Suprapubic skin (tissue), 4 donors: ENCODE measurements at regions not wholly inside any gene's neighbourhood (a gene's known extent, or its start where the extent isn't known, plus 50 kb on each side); places are given as distances from the start of the nearest gene placed in this dataset.

Experiments used
- DNase-seq, 2 donors: peaks; one replicate each; pipeline ENCODE4 v3.0.0-alpha.2; 2019; ENCODE audit warnings: low spot score in 2 of 2
- H3K27ac ChIP-seq: fragments of 200-600 bp; sonication (generic); one replicate; pipeline ENCODE4 v1.5.1; 2019
- H3K27me3 ChIP-seq: fragments of 200-600 bp; sonication (generic); one replicate; pipeline ENCODE4 v1.5.1; 2019
- H3K36me3 ChIP-seq: fragments of 200-600 bp; sonication (generic); one replicate; pipeline ENCODE4 v1.5.1; 2019
- H3K4me1 ChIP-seq: fragments of 200-600 bp; sonication (generic); one replicate; pipeline ENCODE4 v1.5.1; 2019
- H3K4me3 ChIP-seq: fragments of 200-600 bp; sonication (generic); one replicate; pipeline ENCODE4 v1.5.1; 2019; ENCODE audit warnings: mild to moderate bottlenecking
- H3K9me3 ChIP-seq: fragments of 200-600 bp; sonication (generic); one replicate; pipeline ENCODE4 v1.5.1; 2019
- EP300 ChIP-seq: sonication (generic); formaldehyde crosslinking; IDR thresholded peaks from one replicate; pipeline ENCODE4 v1.6.1; 2017; ENCODE audit warnings: antibody characterized with exemption
- POLR2A ChIP-seq, 2 donors: fragments of 450-650 bp; IDR thresholded peaks; one replicate each; pipeline ENCODE4 v1.6.1; 2017; ENCODE audit warnings: antibody characterized with exemption in 2 of 2, mild to moderate bottlenecking in 2 of 2, moderate library complexity in 2 of 2
- POLR2AphosphoS5 ChIP-seq, 3 donors: sonication (generic); formaldehyde crosslinking; IDR thresholded peaks; one replicate each; pipeline ENCODE4 v1.6.1; 2017; ENCODE audit warnings: antibody characterized with exemption in 3 of 3
- WGBS: methylation state at CpG from one replicate; pipeline ENCODE4 v1.1.5; 2018; 5-methylcytosine and 5-hydroxymethylcytosine counted together
- TF ChIP-seq, protein P1 (sequence below), 2 donors: fragments of 200-600 bp in 1 of 2; fragments of 450-650 bp in 1 of 2; sonication (generic) in 1 of 2; IDR thresholded peaks; one replicate each; pipeline ENCODE4 v1.5.1; 2016 to 2019; ENCODE audit warnings: antibody characterized with exemption in 2 of 2, mild to moderate bottlenecking in 1 of 2, moderate library complexity in 1 of 2

DNA sequence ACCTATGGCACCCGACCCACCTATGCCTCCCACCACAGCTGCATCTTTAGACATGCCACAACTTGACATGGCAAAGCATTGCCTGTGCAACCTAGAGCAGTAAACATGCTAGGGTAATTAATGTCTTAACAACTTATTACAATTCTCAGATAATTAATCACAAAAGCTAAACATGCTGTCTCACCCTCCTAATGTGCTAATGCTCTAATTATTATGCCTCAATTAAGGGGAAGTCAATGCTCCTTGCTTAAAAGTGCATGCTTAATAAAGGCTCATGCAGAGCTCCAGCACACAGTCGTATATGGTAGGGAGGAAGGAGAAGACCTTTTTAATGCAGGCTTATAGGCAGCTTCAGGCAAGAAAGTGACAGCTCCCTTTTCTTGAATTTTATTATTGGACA lies 396.0 kb downstream of the SEC16B start:
- no peak for DNase-seq
- Histone ChIP-seq H3K27ac (no peak overlapping the region), H3K9me3 (no peaks in the 10 kb centered on the region), H3K4me3 (no peak overlapping the region), H3K4me1 (peaks cover 10% of the 10 kb centered on the region), H3K36me3 (no peaks in the 10 kb centered on the region), H3K27me3 (no peaks in the 10 kb centered on the region)
- TF ChIP-seq POLR2AphosphoS5 (IDR thresholded peaks at IDR 0.05) (no peak), POLR2A (IDR thresholded peaks at IDR 0.05) (no peak), EP300 (no peak)
- TF ChIP-seq, protein P1, sequence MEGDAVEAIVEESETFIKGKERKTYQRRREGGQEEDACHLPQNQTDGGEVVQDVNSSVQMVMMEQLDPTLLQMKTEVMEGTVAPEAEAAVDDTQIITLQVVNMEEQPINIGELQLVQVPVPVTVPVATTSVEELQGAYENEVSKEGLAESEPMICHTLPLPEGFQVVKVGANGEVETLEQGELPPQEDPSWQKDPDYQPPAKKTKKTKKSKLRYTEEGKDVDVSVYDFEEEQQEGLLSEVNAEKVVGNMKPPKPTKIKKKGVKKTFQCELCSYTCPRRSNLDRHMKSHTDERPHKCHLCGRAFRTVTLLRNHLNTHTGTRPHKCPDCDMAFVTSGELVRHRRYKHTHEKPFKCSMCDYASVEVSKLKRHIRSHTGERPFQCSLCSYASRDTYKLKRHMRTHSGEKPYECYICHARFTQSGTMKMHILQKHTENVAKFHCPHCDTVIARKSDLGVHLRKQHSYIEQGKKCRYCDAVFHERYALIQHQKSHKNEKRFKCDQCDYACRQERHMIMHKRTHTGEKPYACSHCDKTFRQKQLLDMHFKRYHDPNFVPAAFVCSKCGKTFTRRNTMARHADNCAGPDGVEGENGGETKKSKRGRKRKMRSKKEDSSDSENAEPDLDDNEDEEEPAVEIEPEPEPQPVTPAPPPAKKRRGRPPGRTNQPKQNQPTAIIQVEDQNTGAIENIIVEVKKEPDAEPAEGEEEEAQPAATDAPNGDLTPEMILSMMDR (IDR thresholded peaks at IDR 0.05) = no peak
- WGBS = 48% methylated on average over 2 of the region's 2 CpGs

DNA sequence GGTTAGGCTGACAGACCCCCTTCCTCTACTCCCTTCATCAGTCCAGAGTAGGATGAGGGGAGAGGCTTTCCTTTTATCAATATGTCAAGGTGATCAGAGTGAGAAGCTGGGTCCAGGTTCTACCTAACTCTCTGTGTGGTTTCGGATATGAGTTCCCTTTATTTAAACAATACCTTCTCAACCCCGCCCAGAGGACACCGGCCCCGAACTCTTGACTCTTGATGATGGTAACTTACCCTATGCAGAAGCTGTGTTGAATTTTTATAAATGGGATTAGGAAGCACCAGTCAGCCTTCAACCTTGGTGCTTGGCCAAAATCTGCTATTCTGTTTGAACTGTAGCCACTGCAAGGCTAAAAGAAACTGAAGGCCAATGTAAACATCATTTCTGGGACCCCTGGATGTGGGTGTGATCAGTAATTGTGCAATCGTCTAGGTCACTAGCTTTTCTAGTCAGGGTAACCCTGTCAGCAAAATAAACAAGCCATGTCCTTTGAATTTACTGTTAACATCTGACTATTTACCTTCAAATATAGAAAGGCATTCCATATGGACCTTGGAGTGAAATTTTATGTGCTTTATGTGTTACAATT lies 398.3 kb downstream of the SEC16B start:
- Histone ChIP-seq H3K4me3 (no peak overlapping the region), H3K36me3 (no peaks in the 10 kb centered on the region), H3K9me3 (no peaks in the 10 kb centered on the region), H3K27me3 (no peaks in the 10 kb centered on the region), H3K27ac (no peak overlapping the region), H3K4me1 (peaks cover 10% of the 10 kb centered on the region)
- TF ChIP-seq, protein P1 (IDR thresholded peaks at IDR 0.05) = no peak
- TF ChIP-seq POLR2AphosphoS5 (IDR thresholded peaks at IDR 0.05) = no peak
- TF ChIP-seq EP300 = no peak
- no peak for TF ChIP-seq POLR2A (IDR thresholded peaks at IDR 0.05)
- DNase-seq = no peak
- 75% methylated on average over 5 of the region's 5 CpGs for WGBS

DNA sequence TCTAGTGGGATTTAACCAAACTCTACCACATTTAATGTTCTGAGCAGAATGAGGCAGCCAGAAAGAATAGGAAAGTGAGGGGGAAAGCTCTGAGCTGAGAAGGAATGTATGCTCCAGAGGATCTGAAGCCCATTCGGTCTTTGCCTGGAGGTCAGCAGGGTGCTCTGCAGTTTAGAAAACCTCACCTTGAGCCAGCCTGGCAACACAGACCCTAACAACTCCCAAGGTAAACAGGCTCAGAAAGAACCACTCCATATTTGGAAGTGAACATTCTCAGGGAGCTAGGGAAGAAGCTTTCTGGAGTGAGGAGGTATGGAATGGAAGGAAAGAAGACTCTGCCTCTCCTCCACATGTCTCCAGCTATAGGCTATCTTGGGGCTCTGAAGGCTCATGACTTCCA lies 398.8 kb downstream of the SEC16B start:
- 79% methylated on average over 1 of the region's 1 CpG for WGBS

DNA sequence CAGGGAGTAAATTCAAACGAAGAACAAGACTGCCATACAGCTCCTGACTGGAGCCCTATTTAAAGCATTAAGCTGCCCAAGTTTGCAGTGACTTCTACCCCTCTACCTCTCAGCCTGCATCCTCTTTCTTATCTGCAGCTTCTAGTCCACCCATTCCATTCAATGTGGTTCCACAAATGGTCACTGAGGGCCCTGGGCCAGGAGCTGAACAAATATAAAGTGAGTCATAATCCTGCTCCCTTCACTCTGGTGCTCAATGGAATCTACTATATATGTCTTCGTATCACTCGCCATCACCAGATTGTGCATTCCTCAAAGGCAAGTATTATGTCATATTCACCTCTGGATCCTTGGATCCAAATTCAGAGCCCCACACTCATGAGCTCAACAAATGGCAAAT lies 398.7 kb downstream of the BRINP2 start:
- no peak for DNase-seq
- TF ChIP-seq POLR2A (IDR thresholded peaks at IDR 0.05) = no peak
- no peak for TF ChIP-seq EP300
- TF ChIP-seq, protein P1 (IDR thresholded peaks at IDR 0.05) = no peak
- no peak for TF ChIP-seq POLR2AphosphoS5 (IDR thresholded peaks at IDR 0.05)
- WGBS = 88% methylated on average over 3 of the region's 3 CpGs
- no peaks in the 10 kb centered on the region for H3K27me3 ChIP-seq
- no peak overlapping the region for H3K4me3 ChIP-seq
- H3K27ac ChIP-seq = no peak overlapping the region
- H3K4me1 ChIP-seq = peaks cover 10% of the 10 kb centered on the region
- H3K9me3 ChIP-seq = no peaks in the 10 kb centered on the region
- no peaks in the 10 kb centered on the region for H3K36me3 ChIP-seq

More for the DNA sequence above, 398.8 kb downstream of the SEC16B start:
- no peaks in the 10 kb centered on the region for H3K27me3 ChIP-seq
- H3K4me3 ChIP-seq = no peak overlapping the region
- no peaks in the 10 kb centered on the region for H3K36me3 ChIP-seq
- peaks cover 10% of the 10 kb centered on the region for H3K4me1 ChIP-seq
- no peak for DNase-seq
- TF ChIP-seq POLR2A (IDR thresholded peaks at IDR 0.05) (no peak), EP300 (no peak)
- H3K27ac ChIP-seq = no peak overlapping the region
- H3K9me3 ChIP-seq = no peaks in the 10 kb centered on the region

DNA sequence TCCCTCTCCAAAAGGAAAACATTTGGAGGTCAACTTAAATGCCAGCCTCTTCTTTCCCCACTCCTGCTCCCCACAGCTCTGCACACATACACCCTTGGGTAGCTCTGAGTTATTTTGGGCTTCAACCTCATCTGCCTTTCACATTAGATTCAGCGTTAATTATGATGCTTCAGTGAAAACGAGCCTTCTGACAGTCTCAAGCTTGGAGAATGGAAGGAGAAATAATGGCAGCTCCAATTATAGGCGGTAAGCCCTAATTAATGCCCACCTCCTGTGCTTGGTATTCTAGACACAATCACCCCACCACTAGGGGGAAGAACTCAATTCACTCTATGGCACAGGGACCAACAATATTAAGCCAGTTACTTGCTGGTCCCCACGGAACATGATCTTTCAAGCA lies 397.9 kb downstream of the BRINP2 start:
- no peak overlapping the region for H3K4me3 ChIP-seq
- H3K9me3 ChIP-seq = no peaks in the 10 kb centered on the region
- H3K27ac ChIP-seq = no peak overlapping the region
- no peaks in the 10 kb centered on the region for H3K36me3 ChIP-seq
- no peak for DNase-seq
- H3K27me3 ChIP-seq = no peaks in the 10 kb centered on the region
- WGBS = 90% methylated on average over 4 of the region's 4 CpGs
- H3K4me1 ChIP-seq = peaks cover 8% of the 10 kb centered on the region
- TF ChIP-seq, protein P1 (IDR thresholded peaks at IDR 0.05) = no peak
- TF ChIP-seq POLR2AphosphoS5 (IDR thresholded peaks at IDR 0.05) (no peak), EP300 (no peak), POLR2A (IDR thresholded peaks at IDR 0.05) (no peak)

DNA sequence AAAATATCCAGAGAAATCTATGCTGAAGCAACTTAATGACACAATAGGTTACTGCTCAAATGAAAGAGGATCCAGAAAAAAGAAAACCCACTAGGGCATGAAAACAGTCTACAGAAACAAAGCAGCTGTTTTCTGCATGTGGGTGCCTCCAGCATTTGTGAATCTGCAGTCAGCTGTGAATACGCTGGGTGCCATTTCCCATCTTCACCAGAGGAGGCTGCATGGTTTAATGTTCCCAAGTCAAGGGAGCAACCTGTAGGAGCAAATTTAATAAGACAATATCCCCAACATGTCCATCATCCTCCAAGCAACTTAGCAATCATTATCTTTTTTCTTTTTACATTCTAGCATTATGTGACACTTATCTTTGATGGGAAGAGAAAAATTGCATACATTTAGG lies 396.6 kb downstream of the BRINP2 start:
- 61% methylated on average over 1 of the region's 1 CpG for WGBS
- Histone ChIP-seq H3K4me1 (no peaks in the 10 kb centered on the region), H3K27me3 (no peaks in the 10 kb centered on the region), H3K9me3 (no peaks in the 10 kb centered on the region), H3K27ac (no peak overlapping the region), H3K36me3 (no peaks in the 10 kb centered on the region), H3K4me3 (no peak overlapping the region)
- TF ChIP-seq POLR2AphosphoS5 (IDR thresholded peaks at IDR 0.05) = no peak
- TF ChIP-seq, protein P1 (IDR thresholded peaks at IDR 0.05) = no peak
- TF ChIP-seq POLR2A (IDR thresholded peaks at IDR 0.05) = no peak
- no peak for TF ChIP-seq EP300
- no peak for DNase-seq
